HG03354 (cell line): ENCODE measurements at regions not wholly inside any gene's neighbourhood (a gene's known extent, or its start where the extent isn't known, plus 50 kb on each side); places are given as distances from the start of the nearest gene placed in this dataset.

ENCODE experiments used
- ATAC-seq: cut with Tn5 transposase; IDR thresholded peaks from one replicate; pipeline ENCODE4 v1.9.1; 2021; ENCODE audit warnings: mild to moderate bottlenecking; ENCODE audit not compliant: unreplicated experiment, poor library complexity, severe bottlenecking

- ATAC-seq: peak; percentile 77
These were observed 178.1 kb upstream of the ALG10B start for GRCh38 chr12:38138225-38139221.

GRCh38 chr12:38139456-38139855 is 177.1 kb upstream of the ALG10B start:
- ATAC-seq: no peak

DNA sequence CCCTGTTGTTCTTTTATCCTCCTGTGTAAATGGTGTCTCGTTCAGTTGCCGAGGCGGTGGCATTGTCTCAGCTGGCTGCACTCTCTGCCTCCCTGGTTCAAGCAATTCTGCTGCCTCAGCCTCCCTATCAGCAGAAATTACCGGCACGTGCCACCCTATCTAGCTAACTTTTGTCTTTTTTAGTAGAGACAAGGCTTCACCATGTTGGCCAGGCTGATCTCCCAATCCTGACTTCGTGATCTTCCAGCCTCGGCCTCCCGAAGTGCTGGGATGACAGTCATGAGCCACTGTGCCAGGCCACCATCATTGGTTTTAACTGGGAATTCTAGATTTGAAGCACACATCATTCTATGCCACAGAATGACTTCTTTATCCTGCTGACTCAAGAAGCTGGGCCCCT is 175.3 kb upstream of the ALG10B start:
- ATAC-seq: no peak

- ATAC-seq: no peak
These were observed 174.7 kb upstream of the ALG10B start for GRCh38 chr12:38141861-38142260.

DNA sequence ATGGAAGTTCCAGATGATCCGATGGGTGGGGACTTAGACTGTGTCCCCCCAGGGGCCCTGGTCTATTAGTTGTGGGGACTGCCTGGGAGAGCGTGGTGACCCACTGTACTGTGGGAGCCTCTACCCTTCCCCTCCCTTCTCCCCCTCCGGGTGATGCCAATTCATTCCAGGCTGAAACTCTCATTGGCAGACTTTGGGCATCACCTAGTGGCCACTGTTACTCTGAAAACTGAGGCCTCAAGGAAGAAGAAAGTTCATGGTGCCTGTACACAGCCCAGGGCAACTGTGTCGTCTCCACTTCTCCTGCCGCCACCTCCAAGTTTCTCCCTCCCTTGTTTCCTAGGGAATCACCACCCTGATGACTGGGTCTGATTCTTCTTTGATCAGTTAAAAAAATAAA is 173.6 kb upstream of the ALG10B start:
- no peak for ATAC-seq

GRCh38 chr12:38144049-38144448 is 172.5 kb upstream of the ALG10B start:
- ATAC-seq: no peak

DNA sequence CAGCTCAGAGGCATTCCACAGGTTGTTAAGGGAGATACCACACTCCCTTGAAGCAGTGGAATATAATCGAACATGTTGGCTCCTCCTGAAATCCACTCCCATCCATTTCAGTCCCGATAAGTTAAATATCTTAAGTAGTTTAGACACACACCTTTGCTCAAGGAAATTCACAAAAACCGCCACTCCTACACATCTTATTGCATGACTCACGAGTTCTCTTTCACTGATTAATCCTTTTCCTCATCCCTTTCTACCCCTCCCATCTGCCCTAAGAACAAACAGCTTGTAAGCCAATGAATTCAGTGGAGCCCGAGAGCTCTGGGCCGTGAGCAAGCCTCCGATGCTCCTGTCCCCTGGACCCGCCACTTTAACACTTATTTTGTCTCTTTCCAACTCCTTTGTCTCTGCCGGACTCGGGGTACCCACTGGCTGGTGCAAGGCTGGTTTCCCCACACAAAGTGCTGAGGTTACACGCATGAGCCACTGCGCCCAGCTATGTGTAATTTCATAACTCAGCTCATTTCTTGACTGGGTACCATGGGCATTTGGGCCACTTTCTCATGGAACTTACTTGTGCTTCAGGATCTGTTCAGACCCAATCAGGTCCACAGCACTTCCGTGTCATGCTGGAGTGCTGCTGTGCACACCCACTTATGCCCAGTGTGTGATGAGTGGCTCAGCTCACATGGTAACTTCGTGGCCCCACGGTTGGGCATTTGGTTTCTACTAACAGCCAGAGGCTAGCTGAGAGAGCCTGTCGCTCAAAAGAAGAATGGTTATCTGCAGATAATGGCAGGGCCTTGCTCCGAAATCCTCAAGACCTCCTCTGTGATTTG is 171.8 kb upstream of the ALG10B start:
- ATAC-seq: no peak

DNA sequence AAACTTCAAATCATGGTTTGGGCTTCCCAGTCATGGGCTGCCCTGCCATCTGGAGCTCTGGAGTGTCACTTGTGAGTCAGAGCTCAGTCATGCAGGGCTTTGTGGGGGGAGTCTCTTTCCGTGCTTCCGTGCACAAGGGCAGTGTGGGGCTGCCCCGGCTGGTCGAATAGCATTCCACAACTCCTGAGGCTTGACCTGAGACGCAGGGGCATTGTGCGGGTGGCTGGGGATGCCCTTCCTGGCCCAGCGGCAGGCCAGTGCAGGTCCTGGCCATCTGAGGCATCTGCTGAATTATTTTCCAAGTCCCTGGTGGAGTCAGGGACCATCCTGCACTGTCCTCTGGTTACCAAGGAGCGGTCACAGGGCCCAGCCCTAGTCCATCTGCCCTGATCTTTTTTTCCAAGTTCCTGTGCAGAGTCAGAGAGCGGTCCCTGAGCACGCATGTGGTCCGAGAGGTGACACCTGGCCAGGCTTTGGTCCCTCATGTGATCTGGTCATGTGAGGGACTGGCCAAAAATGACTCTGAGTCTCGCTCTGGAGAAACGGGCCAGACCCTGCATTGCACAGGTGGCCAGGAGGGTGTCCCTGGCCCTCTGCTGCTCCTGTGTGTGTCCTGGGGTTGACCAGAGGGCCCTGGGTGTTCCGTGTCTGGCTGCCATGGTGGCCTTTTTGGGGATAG is 167.0 kb upstream of the ALG10B start:
- no peak for ATAC-seq

GRCh38 chr12:38151991-38152700 is 164.4 kb upstream of the ALG10B start:
- ATAC-seq: no peak

DNA sequence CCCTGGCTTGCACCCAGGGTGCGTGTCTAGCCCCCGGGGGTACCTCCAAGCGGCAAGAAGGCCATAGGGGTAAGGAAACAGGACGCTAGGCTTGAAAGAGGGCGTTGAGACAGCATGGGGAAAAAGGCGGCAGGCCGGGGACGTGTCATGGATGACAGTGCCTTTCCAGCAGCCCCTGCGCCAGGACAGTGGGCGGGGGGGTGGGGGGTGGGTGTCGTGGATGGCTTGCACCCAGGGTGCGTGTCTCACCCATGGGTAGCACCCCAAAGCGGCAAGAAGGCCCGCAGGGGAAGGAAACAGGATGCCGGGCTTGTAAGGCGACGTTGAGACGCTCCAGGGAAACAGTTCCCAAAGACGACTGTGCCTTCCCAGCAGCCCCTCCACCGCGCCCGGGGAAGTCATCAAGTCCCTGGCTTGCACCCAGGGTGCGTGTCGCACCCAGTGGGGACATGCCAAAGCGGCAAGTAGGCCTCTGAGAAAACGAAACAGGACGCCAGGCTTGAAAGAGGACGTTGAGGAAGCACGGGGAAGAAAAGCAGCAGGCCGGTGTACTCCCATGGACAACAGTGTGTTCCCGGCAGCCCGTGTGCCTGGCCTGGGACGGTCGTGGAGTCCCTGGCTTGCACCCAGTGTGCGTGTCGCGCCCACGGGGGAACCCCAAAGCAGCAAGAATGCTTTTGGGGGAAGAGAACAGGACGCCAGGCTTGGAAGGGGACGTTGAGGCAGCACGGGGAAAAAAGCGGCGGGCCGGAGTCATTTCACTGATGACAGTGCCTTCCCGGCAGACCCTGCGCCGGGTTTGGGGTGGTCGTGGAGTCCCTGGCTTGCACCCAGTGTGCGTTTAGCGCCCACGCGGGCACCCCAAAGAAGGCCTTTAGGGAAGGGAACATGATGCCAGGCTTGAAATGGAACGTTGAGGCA is 163.5 kb upstream of the ALG10B start:
- no peak for ATAC-seq

DNA sequence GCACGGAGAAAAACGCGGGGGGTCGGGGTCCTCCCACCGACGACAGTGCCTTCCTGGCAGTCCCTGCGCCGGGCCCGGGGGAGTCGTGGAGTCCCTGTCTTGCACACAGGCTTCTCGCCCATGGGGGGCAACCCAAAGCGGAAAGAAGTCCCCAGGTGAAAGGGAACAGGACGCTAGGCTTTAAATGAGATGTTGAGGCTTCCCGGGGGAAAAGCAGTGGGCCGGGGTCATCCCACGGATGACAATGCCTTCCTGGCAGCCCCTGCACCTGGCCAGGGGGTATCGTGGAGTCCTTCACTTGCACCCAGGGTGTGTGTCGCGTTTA is 162.9 kb upstream of the ALG10B start:
- ATAC-seq: no peak

GRCh38 chr12:38154096-38155019 is 162.2 kb upstream of the ALG10B start:
- ATAC-seq: no peak

DNA sequence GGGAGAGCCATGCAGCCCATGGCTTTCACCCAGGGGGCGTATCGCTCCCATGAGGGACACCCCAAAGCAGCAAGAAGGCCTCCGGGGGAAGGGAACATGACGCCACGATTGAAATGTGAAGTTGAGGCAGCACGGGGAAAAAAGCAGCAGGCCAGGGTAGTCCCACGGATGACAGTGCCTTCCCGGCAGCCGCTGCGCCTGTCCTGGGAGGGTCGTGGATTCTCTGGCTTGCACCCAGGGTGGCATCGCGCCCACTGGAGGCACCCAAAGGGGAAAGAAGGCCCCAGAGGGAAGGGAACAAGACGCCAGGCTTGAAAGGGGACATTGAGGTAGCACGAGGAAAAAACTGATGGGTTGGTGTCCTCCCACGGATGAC is 161.6 kb upstream of the ALG10B start:
- ATAC-seq: no peak

- no peak for ATAC-seq
These were observed 160.8 kb upstream of the ALG10B start for GRCh38 chr12:38155526-38156496.

GRCh38 chr12:38156497-38157245 is 159.9 kb upstream of the ALG10B start:
- ATAC-seq: no peak
